SK-N-SH (cell line): ENCODE measurements at regions not wholly inside any gene's neighbourhood (a gene's known extent, or its start where the extent isn't known, plus 50 kb on each side); places are given as distances from the start of the nearest gene placed in this dataset.

Experiments
- CTCF ChIA-PET: fragments of 300-600, 350-600 bp; formaldehyde crosslinking; extraction: SDS; loops from one replicate; lab custom pipeline; 2021; lab: Yijun Ruan, JAX
- POLR2A ChIA-PET: fragments of 350-600 bp; sonication (Branson Sonifier 250); formaldehyde crosslinking; extraction: SDS; loops from one replicate; lab custom pipeline; 2020; ENCODE audit warnings: antibody characterized with exemption, inconsistent platforms; lab: Yijun Ruan, JAX
- DNase-seq: peaks from one replicate; pipeline ENCODE4 v3.0.0; 2012
- H2AFZ ChIP-seq: fragments of 200-600 bp; sonication (generic); 2 replicates; pipeline ENCODE4 v1.8.1; 2016; ENCODE audit warnings: antibody characterized with exemption, mild to moderate bottlenecking, low read depth
- H3F3A ChIP-seq: fragments of 200-600 bp; sonication (generic); replicated peaks from 2 replicates; pipeline ENCODE3; 2016; ENCODE audit warnings: antibody characterized with exemption, mild to moderate bottlenecking; ENCODE audit not compliant: insufficient read depth
- H3K27ac ChIP-seq, 2 experiments: fragments of 200-500 bp in 1 of 2; fragments of 200-600 bp in 1 of 2; sonication (Bioruptor generic) in 1 of 2; sonication (generic), shearing (Covaris generic) in 1 of 2; 2 replicates each; pipeline versions ENCODE4 v1.5.1 to v1.6.1; 2014 to 2016; ENCODE audit warnings: low read depth in 2 of 2, inconsistent platforms in 1 of 2, low read length in 1 of 2, mild to moderate bottlenecking in 1 of 2, mixed read lengths in 1 of 2
- H3K27me3 ChIP-seq: fragments of 200-600 bp; sonication (generic), shearing (Covaris generic); 2 replicates; pipeline ENCODE4 v1.6.1; 2016; ENCODE audit warnings: mixed run types; ENCODE audit not compliant: insufficient read depth
- H3K36me3 ChIP-seq, 2 experiments: fragments of 200-500 bp in 1 of 2; fragments of 200-600 bp in 1 of 2; sonication (Bioruptor generic) in 1 of 2; sonication (generic) in 1 of 2; replicated peaks in 1 of 2; 2 replicates each; pipeline versions ENCODE3 to v1.5.1; 2014 to 2016; ENCODE audit warnings: low read length in 1 of 2, mild to moderate bottlenecking in 1 of 2; ENCODE audit not compliant: insufficient read depth in 2 of 2, control insufficient read depth in 1 of 2
- H3K4me1 ChIP-seq, 2 experiments: fragments of 200-500 bp in 1 of 2; fragments of 200-600 bp in 1 of 2; sonication (Bioruptor generic) in 1 of 2; sonication (generic), shearing (Covaris generic) in 1 of 2; 2 replicates each; pipeline versions ENCODE4 v1.5.1 to v1.6.1; 2014 to 2016; ENCODE audit warnings: low read depth in 1 of 2, low read length in 1 of 2, mixed run types in 1 of 2; ENCODE audit not compliant: insufficient read depth in 2 of 2, control insufficient read depth in 1 of 2
- H3K4me2 ChIP-seq: fragments of 200-600 bp; sonication (generic), shearing (Covaris generic); 2 replicates; pipeline ENCODE4 v1.6.1; 2017; ENCODE audit warnings: mixed run types
- H3K4me3 ChIP-seq, 2 experiments: fragments of 200-500 bp in 1 of 2; fragments of 200-600 bp in 1 of 2; sonication (Bioruptor generic) in 1 of 2; sonication (generic), shearing (Covaris generic) in 1 of 2; 2 replicates each; pipeline versions ENCODE4 v1.5.1 to v1.8.1; 2014 to 2016; ENCODE audit warnings: low read depth in 2 of 2, inconsistent platforms in 1 of 2, low read length in 1 of 2, mild to moderate bottlenecking in 1 of 2, mixed read lengths in 1 of 2, moderate library complexity in 1 of 2
- H3K79me2 ChIP-seq: fragments of 200-600 bp; sonication (generic); 2 replicates; pipeline ENCODE4 v1.8.1; 2017; ENCODE audit warnings: mild to moderate bottlenecking; ENCODE audit not compliant: insufficient read depth
- H3K9ac ChIP-seq: fragments of 200-600 bp; sonication (generic); 2 replicates; pipeline ENCODE4 v1.6.1; 2017; ENCODE audit warnings: mixed run types
- H3K9me2 ChIP-seq: fragments of 200-600 bp; sonication (generic); 2 replicates; pipeline ENCODE4 v1.6.1; 2017; ENCODE audit warnings: mixed run types
- H3K9me3 ChIP-seq: fragments of 200-600 bp; sonication (generic); 2 replicates; pipeline ENCODE4 v1.6.1; 2017; ENCODE audit warnings: mixed run types, mild to moderate bottlenecking, moderate library complexity
- H4K20me1 ChIP-seq: fragments of 200-600 bp; sonication (generic); 2 replicates; pipeline ENCODE4 v1.6.1; 2017; ENCODE audit warnings: mild to moderate bottlenecking, mixed run types; ENCODE audit not compliant: insufficient read depth
- ELF1 ChIP-seq: IDR thresholded peaks from 2 replicates; pipeline ENCODE4 v1.4.0; 2012
- EZH2phosphoT487 ChIP-seq: fragments of 200-600 bp; sonication (generic); IDR thresholded peaks from 2 replicates; pipeline ENCODE4 v1.6.1; 2017; ENCODE audit warnings: low read depth, mixed run types, mild to moderate bottlenecking, antibody characterized with exemption, moderate library complexity, borderline replicate concordance
- FOSL2 ChIP-seq: IDR thresholded peaks from 2 replicates; pipeline ENCODE4 v1.4.0; 2012; ENCODE audit warnings: low read depth, mild to moderate bottlenecking, moderate library complexity, borderline replicate concordance
- FOXJ3 ChIP-seq: sonication (generic); formaldehyde crosslinking; IDR thresholded peaks from 2 replicates; pipeline ENCODE4 v1.5.1; 2020; ENCODE audit warnings: mild to moderate bottlenecking, missing genetic modification reagents
- FOXM1 ChIP-seq: IDR thresholded peaks from 2 replicates; pipeline ENCODE4 v1.4.0; 2012; ENCODE audit warnings: low read depth, mild to moderate bottlenecking
- MEF2A ChIP-seq: IDR thresholded peaks from 2 replicates; pipeline ENCODE4 v1.4.0; 2012; ENCODE audit warnings: low read depth, borderline replicate concordance
- NFIC ChIP-seq: IDR thresholded peaks from 2 replicates; pipeline ENCODE4 v1.4.0; 2012; ENCODE audit warnings: borderline replicate concordance
- NRF1 ChIP-seq: IDR thresholded peaks from 2 replicates; pipeline ENCODE4 v1.6.1; 2012; ENCODE audit warnings: low read depth, mild to moderate bottlenecking, low read length
- PBX3 ChIP-seq: IDR thresholded peaks from 2 replicates; pipeline ENCODE4; 2012
- POLR2AphosphoS5 ChIP-seq: IDR thresholded peaks from 2 replicates; pipeline ENCODE4 v1.6.1; 2012; ENCODE audit warnings: low read depth, low read length
- RAD21 ChIP-seq: IDR thresholded peaks from 2 replicates; pipeline ENCODE4 v1.6.1; 2012; ENCODE audit warnings: mild to moderate bottlenecking, low read length
- RCOR1 ChIP-seq: fragments of 150-350 bp; IDR thresholded peaks from 2 replicates; pipeline ENCODE4 v1.6.1; 2017; ENCODE audit warnings: antibody characterized with exemption, low read length
- REST ChIP-seq: IDR thresholded peaks from 2 replicates; pipeline ENCODE4 v1.6.1; 2012; ENCODE audit warnings: mild to moderate bottlenecking, low read depth, low read length, moderate library complexity
- RXRA ChIP-seq: IDR thresholded peaks from 2 replicates; pipeline ENCODE4 v1.4.0; 2012; ENCODE audit warnings: low read depth, mild to moderate bottlenecking, borderline replicate concordance
- SIN3A ChIP-seq: IDR thresholded peaks from 2 replicates; pipeline ENCODE4 v1.6.1; 2012; ENCODE audit warnings: low read depth, mild to moderate bottlenecking, low read length, moderate library complexity, borderline replicate concordance
- TAF1 ChIP-seq: IDR thresholded peaks from 2 replicates; pipeline ENCODE4 v1.6.1; 2012; ENCODE audit warnings: low read depth, mild to moderate bottlenecking, low read length, moderate library complexity, borderline replicate concordance
- TCF12 ChIP-seq: IDR thresholded peaks from 2 replicates; pipeline ENCODE4 v1.4.0; 2012
- ZBTB33 ChIP-seq: IDR thresholded peaks from 2 replicates; pipeline ENCODE4 v1.4.0; 2012; ENCODE audit warnings: low read depth, borderline replicate concordance
- WGBS: methylation state at CpG from one replicate; pipeline ENCODE4 v1.1.6; 2017; ENCODE audit warnings: low lambda C conversion rate; 5-methylcytosine and 5-hydroxymethylcytosine counted together

GRCh38 chr6:22903826-22904225 is 334.5 kb downstream of the HDGFL1 start:
- H3K79me2 ChIP-seq = no peaks in the 10 kb centered on the region
- H3K27me3 ChIP-seq = no peaks in the 10 kb centered on the region
- no peak overlapping the region for H2AFZ ChIP-seq
- ChIA-PET CTCF (no interaction called here), POLR2A (no interaction called here)
- H3K9me2 ChIP-seq = no peaks in the 10 kb centered on the region
- no peaks in the 10 kb centered on the region for H3K9me3 ChIP-seq
- no peak for DNase-seq
- no peak overlapping the region for H3K27ac ChIP-seq
- H3K4me3 ChIP-seq = no peak overlapping the region
- 81% methylated on average over 3 of the region's 3 CpGs for WGBS
- H3K36me3 ChIP-seq = no peaks in the 10 kb centered on the region
- H3K4me2 ChIP-seq = no peak overlapping the region
- H3F3A ChIP-seq = no peaks in the 10 kb centered on the region
- H3K4me1 ChIP-seq = no peaks in the 10 kb centered on the region
- H4K20me1 ChIP-seq = no peaks in the 10 kb centered on the region
- H3K9ac ChIP-seq = no peak overlapping the region
- no peak for TF ChIP-seq TAF1
- no peak for TF ChIP-seq NRF1

- Histone ChIP-seq H3K36me3 (no peaks in the 10 kb centered on the region), H3K9me2 (no peaks in the 10 kb centered on the region), H3K4me1 (no peaks in the 10 kb centered on the region), H3K9ac (no peak overlapping the region), H4K20me1 (no peaks in the 10 kb centered on the region), H3K27me3 (no peaks in the 10 kb centered on the region), H3K79me2 (no peaks in the 10 kb centered on the region), H3K27ac (no peak overlapping the region), H2AFZ (no peak overlapping the region), H3K4me3 (no peak overlapping the region), H3K4me2 (no peak overlapping the region), H3K9me3 (no peaks in the 10 kb centered on the region), H3F3A (no peaks in the 10 kb centered on the region)
- ChIA-PET CTCF (interaction anchor here (0.6 kb wide), 1 partner anchor 16 kb away, joined by 4 read pairs; no protein-coding TSS in a partner anchor), POLR2A (no interaction called here)
- 70% methylated on average over 5 of the region's 5 CpGs for WGBS
- no peak for TF ChIP-seq EZH2phosphoT487
- TF ChIP-seq MEF2A = no peak
- TF ChIP-seq FOXM1 = no peak
- no peak for TF ChIP-seq FOSL2
- TF ChIP-seq TAF1 = no peak
- no peak for TF ChIP-seq PBX3
- TF ChIP-seq RCOR1 = no peak
- TF ChIP-seq FOXJ3 (CRISPR knock-in tag) = no peak
- no peak for TF ChIP-seq NFIC
- TF ChIP-seq TCF12 = no peak
- no peak for TF ChIP-seq ELF1
- no peak for TF ChIP-seq ZBTB33
- no peak for TF ChIP-seq RXRA
- TF ChIP-seq REST = no peak
- no peak for TF ChIP-seq RAD21
- no peak for TF ChIP-seq SIN3A
- no peak for TF ChIP-seq POLR2AphosphoS5
- TF ChIP-seq NRF1 = no peak
- no peak for DNase-seq
Observed at GRCh38 chr6:22904431-22904830, 335.1 kb downstream of the HDGFL1 start.
